K562 (cell line): ENCODE measurements at regions not wholly inside any gene's neighbourhood (a gene's known extent, or its start where the extent isn't known, plus 50 kb on each side); places are given as distances from the start of the nearest gene placed in this dataset.

Experiments
- ATAC-seq: fragments of 200-7000 bp; cut with Tn5 transposase; 3 replicates; pipeline ENCODE4 v1.9.1; 2020; ENCODE audit warnings: moderate library complexity
- BruUV-seq: library from RNA; stranded (reverse); fragments of 400-500 nt; replicated peaks from 2 replicates; lab custom pipeline; 2021; lab: Mats Ljungman, UMichigan
- CTCF ChIA-PET: fragments of 300-600 bp; formaldehyde crosslinking; extraction: SDS; loops from one replicate; lab custom pipeline; 2021; ENCODE audit warnings: low intra/inter-chr PET ratio; lab: Yijun Ruan, JAX
- POLR2A ChIA-PET: fragments of 300-600, 350-650 bp; sonication (Branson Sonifier 250); formaldehyde crosslinking; extraction: SDS; loops from one replicate; lab custom pipeline; 2021; ENCODE audit warnings: antibody characterized with exemption, inconsistent platforms; lab: Yijun Ruan, JAX
- DNase-seq, 4 experiments: peaks; one replicate each; pipeline versions ENCODE4 v3.0.0 to v3.0.0-alpha.2; 2011 to 2018; ENCODE audit warnings: low spot score in 3 of 4, mixed read lengths in 3 of 4; ENCODE audit errors: extremely low read depth in 1 of 4
- FAIRE-seq: peaks from 2 replicates; lab custom pipeline; 2011; peaks lifted over from hg19 to GRCh38; lab: Jason Lieb, UNC
- H2AFZ ChIP-seq: 2 replicates; pipeline ENCODE4 v1.6.0; 2011; ENCODE audit warnings: low read depth, low read length, control low read depth, inconsistent platforms
- H3K27ac ChIP-seq: fragments of 200-600 bp; 3 replicates; pipeline ENCODE4 v1.8.0; 2011; ENCODE audit warnings: low read depth, mild to moderate bottlenecking, control low read depth, inconsistent platforms, low read length, moderate library complexity, mixed read lengths; ENCODE audit errors: extremely low read depth
- H3K27me3 ChIP-seq, 2 experiments: fragments of 300-600 bp in 1 of 2; 2 replicates in 1 of 2; 3 replicates in 1 of 2; pipeline versions ENCODE4 v1.6.0 to v1.8.0; 2011; ENCODE audit warnings: inconsistent platforms in 2 of 2, low read length in 2 of 2, mild to moderate bottlenecking in 1 of 2, mixed read lengths in 1 of 2, moderate library complexity in 1 of 2; ENCODE audit not compliant: control insufficient read depth in 2 of 2, insufficient read depth in 2 of 2
- H3K36me3 ChIP-seq: fragments of 300-600 bp; 3 replicates; pipeline ENCODE4 v1.8.0; 2011; ENCODE audit warnings: mild to moderate bottlenecking, low read length, inconsistent platforms; ENCODE audit not compliant: control insufficient read depth, insufficient read depth
- H3K4me1 ChIP-seq, 2 experiments: fragments of 200-600 bp in 1 of 2; replicated peaks in 1 of 2; 2 replicates in 1 of 2; 3 replicates in 1 of 2; pipeline versions ENCODE4 v1.5.1 to v1.8.0; 2011; ENCODE audit warnings: inconsistent platforms in 2 of 2, low read length in 2 of 2, mild to moderate bottlenecking in 1 of 2, mixed read lengths in 1 of 2, moderate library complexity in 1 of 2; ENCODE audit not compliant: control insufficient read depth in 2 of 2, insufficient read depth in 2 of 2
- H3K4me2 ChIP-seq: 2 replicates; pipeline ENCODE4 v1.6.1; 2011; ENCODE audit warnings: low read length, control low read depth, inconsistent platforms, mixed read lengths; ENCODE audit not compliant: insufficient read depth
- H3K4me3 ChIP-seq: fragments of 200-600 bp; sonication (generic), shearing (Covaris generic); 2 replicates; pipeline ENCODE4 v1.5.1; 2016; ENCODE audit warnings: control low read depth, inconsistent platforms
- H3K79me2 ChIP-seq: fragments of 200-600 bp; 3 replicates; pipeline ENCODE4 v1.8.0; 2011; ENCODE audit warnings: low read length, inconsistent platforms; ENCODE audit not compliant: control insufficient read depth, insufficient read depth
- H3K9ac ChIP-seq, 2 experiments: 2 replicates each; pipeline versions ENCODE4 v1.6.0 to v1.6.1; 2011; ENCODE audit warnings: low read depth in 2 of 2, low read length in 2 of 2, control low read depth in 1 of 2, inconsistent platforms in 1 of 2, mild to moderate bottlenecking in 1 of 2, mixed read lengths in 1 of 2; ENCODE audit not compliant: insufficient read depth in 1 of 2
- H3K9me1 ChIP-seq: one replicate; pipeline ENCODE4 v1.6.0; 2011; ENCODE audit warnings: inconsistent platforms, mild to moderate bottlenecking, low read length, moderate library complexity; ENCODE audit not compliant: control insufficient read depth, insufficient read depth
- H3K9me3 ChIP-seq: replicated peaks from 2 replicates; pipeline ENCODE4 v1.5.1; 2011; ENCODE audit warnings: low read depth, low read length, inconsistent platforms; ENCODE audit not compliant: control insufficient read depth, insufficient read depth
- H4K20me1 ChIP-seq: replicated peaks from 2 replicates; pipeline ENCODE4 v1.6.1; 2011; ENCODE audit warnings: low read length, inconsistent platforms, mixed read lengths; ENCODE audit not compliant: control insufficient read depth, insufficient read depth
- BCOR ChIP-seq: fragments of 450-650 bp; IDR thresholded peaks from 2 replicates; pipeline ENCODE4 v1.6.1; 2016
- FOXK2 ChIP-seq, 2 experiments: fragments of 450-650 bp; IDR thresholded peaks in 1 of 2; conservative IDR thresholded peaks in 1 of 2; 2 replicates each; pipeline ENCODE4 v1.6.1; 2016; ENCODE audit warnings: low read depth in 2 of 2, mild to moderate bottlenecking in 1 of 2
- GTF3C2 ChIP-seq: IDR thresholded peaks from 3 replicates; pipeline ENCODE4 v1.6.1; 2011; ENCODE audit warnings: borderline replicate concordance, mild to moderate bottlenecking, moderate library complexity; ENCODE audit not compliant: insufficient read length; ENCODE audit errors: extremely low read depth
- HCFC1 ChIP-seq: IDR thresholded peaks from 2 replicates; pipeline ENCODE4 v1.6.1; 2012; ENCODE audit warnings: low read depth, low read length, improper control_type of control experiment
- MIER1 ChIP-seq: fragments of 450-650 bp; IDR thresholded peaks from 2 replicates; pipeline ENCODE4 v1.6.1; 2016; ENCODE audit warnings: antibody characterized with exemption, mild to moderate bottlenecking, low read depth
- NFRKB ChIP-seq: fragments of 450-650 bp; IDR thresholded peaks from 2 replicates; pipeline ENCODE4 v1.6.1; 2016; ENCODE audit warnings: low read depth
- NR2C1 ChIP-seq, 2 experiments: fragments of 450-650 bp; IDR thresholded peaks; 2 replicates each; pipeline ENCODE4 v1.6.1; 2017; ENCODE audit warnings: mild to moderate bottlenecking in 2 of 2, antibody characterized with exemption in 1 of 2, inconsistent platforms in 1 of 2, missing compliant biosample characterization in 1 of 2, missing genetic modification characterization in 1 of 2
- RBM39 ChIP-seq: fragments of 200-400 bp; formaldehyde crosslinking; optimal IDR thresholded peaks from 2 replicates; pipeline ENCODE3; 2018; ENCODE audit warnings: low read depth, low read length
- SMAD1 ChIP-seq: fragments of 150-350 bp; IDR thresholded peaks from 2 replicates; pipeline ENCODE4 v1.6.1; 2014; ENCODE audit warnings: low read length, low read depth; ENCODE audit not compliant: partially characterized antibody
- SRSF1 ChIP-seq: fragments of 200-400 bp; formaldehyde crosslinking; IDR thresholded peaks from 2 replicates; pipeline ENCODE4 v1.6.1; 2017; ENCODE audit warnings: mild to moderate bottlenecking, low read depth, low read length, moderate library complexity
- ZNF140 ChIP-seq: fragments of 250-450 bp; sonication (Bioruptor Pico); IDR thresholded peaks from 2 replicates; pipeline ENCODE4 v1.8.0; 2021; ENCODE audit warnings: moderate library complexity, mild to moderate bottlenecking, inconsistent platforms
- ZNF24 ChIP-seq: fragments of 450-650 bp; IDR thresholded peaks from 2 replicates; pipeline ENCODE4 v1.6.1; 2016
- WGBS: fragments of 100-300 bp; shearing (Covaris generic); methylation state at CpG from one replicate; pipeline ENCODE4 v1.1.6; 2016; ENCODE audit warnings: low coverage, mixed read lengths; ENCODE audit not compliant: insufficient coverage; ENCODE audit errors: missing lambda C conversion rate; 5-methylcytosine and 5-hydroxymethylcytosine counted together
- in situ Hi-C: fragments of 300-500 bp; cut with MboI; formaldehyde crosslinking; loops from 4 replicates; pipeline ENCODE4 v1.15.0; 2018; ENCODE audit warnings: inconsistent platforms, mixed read lengths
- intact Hi-C: fragments of 100-400 bp; cut with micrococcal nuclease; formaldehyde crosslinking; loops from 2 replicates; pipeline ENCODE4 v1.14.2; 2022
- TF ChIP-seq, protein P1 (sequence below): fragments of 450-650 bp; IDR thresholded peaks from 2 replicates; pipeline ENCODE4 v1.6.1; 2014; ENCODE audit warnings: low read depth, mild to moderate bottlenecking, moderate library complexity, borderline replicate concordance

DNA sequence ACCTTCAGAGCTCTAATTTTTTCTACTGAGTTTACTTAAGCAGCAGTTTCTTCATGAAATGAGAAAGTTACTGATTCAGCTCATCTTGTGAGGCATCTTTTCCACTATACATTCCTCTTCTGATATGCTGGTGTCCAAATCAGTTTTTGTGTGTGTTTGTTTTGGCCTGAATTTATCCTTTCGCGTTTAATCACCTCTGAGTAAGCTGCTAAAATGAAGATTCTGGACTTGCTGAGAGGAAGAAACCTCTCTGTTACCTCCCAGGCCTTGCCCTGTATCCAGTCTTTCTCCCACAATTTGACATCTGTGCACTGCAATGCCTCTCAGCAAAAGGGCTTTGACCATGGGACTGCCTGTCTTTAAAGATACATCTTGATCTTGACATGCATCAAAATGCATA is 536.2 kb upstream of the NRSN1 start:
- Histone ChIP-seq H3K4me1 (no peaks in the 10 kb centered on the region), H3K79me2 (no peaks in the 10 kb centered on the region), H3K4me3 (no peak overlapping the region), H3K9ac (no peak overlapping the region), H3K27ac (no peak overlapping the region), H3K9me1 (no peaks in the 10 kb centered on the region), H3K9me3 (no peaks in the 10 kb centered on the region), H3K27me3 (no peaks in the 10 kb centered on the region), H3K4me2 (no peak overlapping the region), H4K20me1 (no peaks in the 10 kb centered on the region), H3K36me3 (no peaks in the 10 kb centered on the region), H2AFZ (no peak overlapping the region)
- no peak for FAIRE-seq
- in situ Hi-C loops (no loop called here), intact Hi-C loops (no loop called here)
- no peak for ATAC-seq
- BruUV-seq: no TSS peak
- POLR2A ChIA-PET: no interaction called here
- CTCF ChIA-PET: no interaction called here
- no peak for TF ChIP-seq HCFC1
- no peak for TF ChIP-seq FOXK2 (conservative IDR thresholded peaks at IDR 0.05 in 1 of 2, IDR thresholded peaks at IDR 0.05 in 1 of 2; ENCODE audit: low read depth in 2 of 2)
- TF ChIP-seq BCOR: no peak
- no peak for TF ChIP-seq ZNF24
- no peak for TF ChIP-seq RBM39
- TF ChIP-seq SRSF1: no peak
- 0% methylated on average over 2 of the region's 2 CpGs for WGBS
- no peak for DNase-seq

DNA sequence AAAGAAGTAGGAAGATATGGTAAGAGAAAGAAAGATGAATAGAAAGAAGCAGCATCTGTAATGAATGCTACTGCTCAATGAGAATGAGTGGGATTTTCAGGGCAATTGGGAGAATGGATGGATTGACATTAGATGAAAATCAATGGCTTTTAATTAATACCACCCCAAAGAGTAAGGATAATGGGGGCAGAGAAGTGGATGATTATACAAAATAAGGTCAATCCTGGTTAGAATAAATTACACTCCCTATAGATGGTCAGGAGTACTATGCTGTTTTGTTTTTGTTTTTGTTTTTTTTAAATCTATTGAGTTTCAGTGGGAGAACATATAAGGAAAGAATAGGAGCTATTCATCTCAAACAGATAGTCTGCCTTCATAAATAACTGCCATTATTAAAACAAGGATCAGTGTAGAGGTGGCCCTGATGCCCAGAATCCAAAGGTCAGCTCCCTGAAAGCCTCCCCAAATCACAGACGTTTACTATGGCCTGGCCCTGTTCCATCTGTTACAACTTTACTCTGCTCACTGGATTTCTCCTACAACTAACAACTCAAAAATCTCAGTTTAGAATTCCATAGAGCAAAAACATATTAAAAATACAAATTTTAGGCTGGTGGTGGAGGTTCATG is 535.4 kb upstream of the NRSN1 start:
- Histone ChIP-seq H3K36me3 (no peaks in the 10 kb centered on the region), H3K4me2 (no peak overlapping the region), H3K4me3 (no peak overlapping the region), H2AFZ (no peak overlapping the region), H3K27ac (no peak overlapping the region), H3K79me2 (no peaks in the 10 kb centered on the region), H3K4me1 (no peaks in the 10 kb centered on the region), H4K20me1 (no peaks in the 10 kb centered on the region), H3K9me1 (no peaks in the 10 kb centered on the region), H3K9me3 (no peaks in the 10 kb centered on the region), H3K9ac (no peak overlapping the region), H3K27me3 (no peaks in the 10 kb centered on the region)
- POLR2A ChIA-PET: no interaction called here
- DNase-seq: no peak
- BruUV-seq: no TSS peak
- in situ Hi-C loops (no loop called here), intact Hi-C loops (no loop called here)
- no peak for FAIRE-seq
- CTCF ChIA-PET: no interaction called here
- no peak for ATAC-seq
- WGBS: 0% methylated on average over 1 of the region's 1 CpG
- TF ChIP-seq, protein P1, sequence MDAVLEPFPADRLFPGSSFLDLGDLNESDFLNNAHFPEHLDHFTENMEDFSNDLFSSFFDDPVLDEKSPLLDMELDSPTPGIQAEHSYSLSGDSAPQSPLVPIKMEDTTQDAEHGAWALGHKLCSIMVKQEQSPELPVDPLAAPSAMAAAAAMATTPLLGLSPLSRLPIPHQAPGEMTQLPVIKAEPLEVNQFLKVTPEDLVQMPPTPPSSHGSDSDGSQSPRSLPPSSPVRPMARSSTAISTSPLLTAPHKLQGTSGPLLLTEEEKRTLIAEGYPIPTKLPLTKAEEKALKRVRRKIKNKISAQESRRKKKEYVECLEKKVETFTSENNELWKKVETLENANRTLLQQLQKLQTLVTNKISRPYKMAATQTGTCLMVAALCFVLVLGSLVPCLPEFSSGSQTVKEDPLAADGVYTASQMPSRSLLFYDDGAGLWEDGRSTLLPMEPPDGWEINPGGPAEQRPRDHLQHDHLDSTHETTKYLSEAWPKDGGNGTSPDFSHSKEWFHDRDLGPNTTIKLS: no peak
- TF ChIP-seq NR2C1 (IDR thresholded peaks at IDR 0.05) (no peak), NR2C1 (tag; IDR thresholded peaks at IDR 0.05) (no peak), SMAD1 (no peak), ZNF140 (CRISPR knock-in tag) (no peak), MIER1 (no peak), GTF3C2 (no peak), NFRKB (no peak)
